GM12891 (cell line): ENCODE measurements at regions not wholly inside any gene's neighbourhood (a gene's known extent, or its start where the extent isn't known, plus 50 kb on each side); places are given as distances from the start of the nearest gene placed in this dataset.
"Not testable (repeated sequence)": the region's sequence is repeated elsewhere in the genome, so short reads cannot be mapped to it uniquely, and the experiment has no call there.

Experiments
- POLR2A ChIP-seq: IDR thresholded peaks from 2 replicates; pipeline ENCODE4 v1.6.1; 2011; ENCODE audit warnings: low read depth, low read length, control low read depth
- POLR2AphosphoS5 ChIP-seq: IDR thresholded peaks from 2 replicates; pipeline ENCODE4 v1.6.1; 2011; ENCODE audit warnings: low read depth, low read length, control low read depth
- TAF1 ChIP-seq: IDR thresholded peaks from 2 replicates; pipeline ENCODE4 v1.6.1; 2011; ENCODE audit warnings: low read depth, low read length, control low read depth

DNA sequence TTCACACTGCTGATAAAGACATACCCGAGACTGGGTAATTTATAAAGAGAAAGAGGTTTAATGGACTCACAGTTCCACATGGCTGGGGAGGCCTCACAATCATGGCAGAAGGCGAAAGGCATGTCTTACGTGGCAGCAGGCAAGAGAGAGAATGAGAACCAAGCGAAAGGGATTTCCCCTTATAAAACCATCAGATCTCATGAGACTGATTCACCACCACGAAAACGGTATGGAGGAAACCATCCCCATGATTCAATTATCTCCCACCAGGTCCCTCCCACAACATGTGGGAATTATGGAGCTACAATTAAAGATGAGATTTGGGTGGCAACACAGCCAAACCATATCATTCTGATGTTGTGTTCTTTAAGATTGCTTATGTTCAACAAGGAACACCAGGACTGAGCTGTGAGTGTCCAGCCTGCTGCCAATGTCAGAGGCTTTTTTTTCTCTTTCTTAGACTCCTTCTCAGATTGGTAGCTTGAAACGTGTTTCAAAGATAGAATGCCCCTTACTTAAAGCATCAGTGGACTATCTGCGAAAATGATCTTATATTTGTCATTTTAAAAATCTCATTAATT is 124.1 kb upstream of the TWIST2 start:
- not testable (repeated sequence) for TF ChIP-seq POLR2AphosphoS5, TAF1, POLR2A
